GM12878 (cell line): ENCODE measurements at regions not wholly inside any gene's neighbourhood (a gene's known extent, or its start where the extent isn't known, plus 50 kb on each side); places are given as distances from the start of the nearest gene placed in this dataset.

Experiments
- ATF3 ChIP-seq: IDR thresholded peaks from 2 replicates; pipeline ENCODE4 v1.6.1; 2011; ENCODE audit warnings: low read depth, mild to moderate bottlenecking, low read length, moderate library complexity, borderline replicate concordance; ENCODE audit errors: extremely low read depth
- BCLAF1 ChIP-seq: fragments of 450-650 bp; IDR thresholded peaks from 2 replicates; pipeline ENCODE4 v1.6.1; 2017; ENCODE audit warnings: antibody characterized with exemption, mild to moderate bottlenecking, moderate library complexity
- HDAC6 ChIP-seq: fragments of 200-600 bp; sonication (generic); IDR thresholded peaks from one replicate; pipeline ENCODE4 v1.8.0; 2017; ENCODE audit warnings: antibody characterized with exemption; ENCODE audit not compliant: unreplicated experiment
- MYB ChIP-seq: fragments of 150-350 bp; IDR thresholded peaks from 2 replicates; pipeline ENCODE4 v1.6.1; 2014; ENCODE audit warnings: mild to moderate bottlenecking, low read depth, low read length, borderline replicate concordance
- POU2F2 ChIP-seq: IDR thresholded peaks from 3 replicates; pipeline ENCODE4 v1.6.1; 2011; ENCODE audit warnings: low read depth, mild to moderate bottlenecking, low read length, borderline replicate concordance
- SMC3 ChIP-seq: IDR thresholded peaks from 2 replicates; pipeline ENCODE4 v1.6.1; 2011; ENCODE audit warnings: low read length, improper control_type of control experiment, borderline replicate concordance
- TCF7 ChIP-seq: IDR thresholded peaks from 2 replicates; pipeline ENCODE4 v1.6.1; 2014; ENCODE audit warnings: antibody characterized with exemption, borderline replicate concordance
- YBX1 ChIP-seq: fragments of 450-650 bp; IDR thresholded peaks from 2 replicates; pipeline ENCODE4 v1.6.1; 2016; ENCODE audit warnings: antibody characterized with exemption
- ZBTB4 ChIP-seq: fragments of 450-650 bp; formaldehyde crosslinking; IDR thresholded peaks from 2 replicates; pipeline ENCODE4 v1.4.0; 2022; ENCODE audit warnings: mild to moderate bottlenecking, moderate library complexity
- ZBTB40 ChIP-seq: fragments of 450-650 bp; IDR thresholded peaks from 2 replicates; pipeline ENCODE4 v1.6.1; 2016; ENCODE audit warnings: mild to moderate bottlenecking, moderate library complexity, borderline replicate concordance
- ZNF217 ChIP-seq: fragments of 450-650 bp; IDR thresholded peaks from 2 replicates; pipeline ENCODE4 v1.6.1; 2017; ENCODE audit warnings: antibody characterized with exemption, mild to moderate bottlenecking
- ZNF687 ChIP-seq: fragments of 450-650 bp; IDR thresholded peaks from 2 replicates; pipeline ENCODE4 v1.6.1; 2017; ENCODE audit warnings: mild to moderate bottlenecking, moderate library complexity

- TF ChIP-seq BCLAF1 (no peak), ZNF217 (no peak), ZBTB40 (peak; percentile 37; the same call in 1 of the 2 replicates), HDAC6 (no peak), SMC3 (peak; percentile 24; the same call in 1 of the 2 replicates), ZNF687 (peak; percentile 64; the same call in 1 of the 2 replicates), ATF3 (no peak), POU2F2 (no peak), ZBTB4 (CRISPR knock-in tag) (no peak), MYB (no peak), YBX1 (no peak), TCF7 (no peak; the same call in 1 of the 2 replicates)
Measured at GRCh38 chr10:31707093-31708039, 221.3 kb downstream of the ARHGAP12 start (continued).
